ENCODE measurements at regions not wholly inside any gene's neighbourhood (a gene's known extent, or its start where the extent isn't known, plus 50 kb on each side); places are given as distances from the start of the nearest gene placed in this dataset.
A peak's percentile ranks its signal among the peaks of the same experiment; 100 is the strongest.
"Not testable (repeated sequence)": the region's sequence is repeated elsewhere in the genome, so short reads cannot be mapped to it uniquely, and the experiment has no call there.

GRCh38 chr6:6412700-6413099 lies 92.2 kb upstream of the F13A1 start:
- no peak for DNase-seq (ENCODE audit: low spot score)

GRCh38 chr6:6414931-6415330 lies 94.5 kb upstream of the F13A1 start:
- no peak for DNase-seq (ENCODE audit: low spot score)

- DNase-seq (ENCODE audit: low spot score) = no peak
Observed at GRCh38 chr6:6417475-6417874, 97.0 kb upstream of the F13A1 start.

GRCh38 chr6:6418421-6418820 lies 98.0 kb upstream of the F13A1 start:
- DNase-seq (ENCODE audit: low spot score) = no peak

GRCh38 chr6:6420107-6420506 lies 99.6 kb upstream of the F13A1 start:
- DNase-seq (ENCODE audit: low spot score) = no peak

- no peak for DNase-seq (ENCODE audit: low spot score)
Observed at GRCh38 chr6:6434151-6434550, 113.7 kb upstream of the F13A1 start.

- DNase-seq (ENCODE audit: low spot score) = no peak
Observed at GRCh38 chr6:6434723-6435122, 114.3 kb upstream of the F13A1 start.

- no peak for DNase-seq (ENCODE audit: low spot score)
Observed at GRCh38 chr6:6436366-6436765, 115.9 kb upstream of the F13A1 start.

- no peak for DNase-seq (ENCODE audit: low spot score)
Observed at GRCh38 chr6:6436946-6437345, 116.5 kb upstream of the F13A1 start.

GRCh38 chr6:6438286-6438685 lies 117.8 kb upstream of the F13A1 start:
- peak; percentile 14 for DNase-seq (ENCODE audit: low spot score)

- DNase-seq (ENCODE audit: low spot score) = no peak
Observed at GRCh38 chr6:6439778-6440177, 119.3 kb upstream of the F13A1 start.

GRCh38 chr6:6452002-6452401 lies 131.5 kb upstream of the F13A1 start:
- no peak for DNase-seq (ENCODE audit: low spot score)

- no peak for DNase-seq (ENCODE audit: low spot score)
Observed at GRCh38 chr6:6453186-6453585, 132.7 kb upstream of the F13A1 start.

- DNase-seq (ENCODE audit: low spot score) = no peak
Observed at GRCh38 chr6:6455272-6455671, 133.2 kb upstream of the LY86 start.

GRCh38 chr6:6458172-6458571 lies 130.3 kb upstream of the LY86 start:
- DNase-seq (ENCODE audit: low spot score) = no peak

GRCh38 chr6:6459963-6460362 lies 128.6 kb upstream of the LY86 start:
- DNase-seq (ENCODE audit: low spot score) = not testable (repeated sequence)

GRCh38 chr6:6460416-6460815 lies 128.1 kb upstream of the LY86 start:
- no peak for DNase-seq (ENCODE audit: low spot score)

GRCh38 chr6:6461138-6461537 lies 127.4 kb upstream of the LY86 start:
- no peak for DNase-seq (ENCODE audit: low spot score)

- DNase-seq (ENCODE audit: low spot score) = peak; percentile 81
Observed at GRCh38 chr6:6466967-6467761, 121.4 kb upstream of the LY86 start.

- DNase-seq (ENCODE audit: low spot score) = no peak
Observed at GRCh38 chr6:6469074-6469473, 119.4 kb upstream of the LY86 start.

GRCh38 chr6:6470123-6470522 lies 118.4 kb upstream of the LY86 start:
- no peak for DNase-seq (ENCODE audit: low spot score)

- DNase-seq (ENCODE audit: low spot score) = no peak
Observed at GRCh38 chr6:6471276-6471675, 117.2 kb upstream of the LY86 start.

GRCh38 chr6:6474170-6474920 lies 114.2 kb upstream of the LY86 start:
- DNase-seq (ENCODE audit: low spot score) = no peak

GRCh38 chr6:6479785-6480184 lies 108.7 kb upstream of the LY86 start:
- no peak for DNase-seq (ENCODE audit: low spot score)

Measured in kidney tubule cell (primary cell).